ENCODE measurements at regions not wholly inside any gene's neighbourhood (a gene's known extent, or its start where the extent isn't known, plus 50 kb on each side); places are given as distances from the start of the nearest gene placed in this dataset.
"Not testable (repeated sequence)": the region's sequence is repeated elsewhere in the genome, so short reads cannot be mapped to it uniquely, and the experiment has no call there.

DNA sequence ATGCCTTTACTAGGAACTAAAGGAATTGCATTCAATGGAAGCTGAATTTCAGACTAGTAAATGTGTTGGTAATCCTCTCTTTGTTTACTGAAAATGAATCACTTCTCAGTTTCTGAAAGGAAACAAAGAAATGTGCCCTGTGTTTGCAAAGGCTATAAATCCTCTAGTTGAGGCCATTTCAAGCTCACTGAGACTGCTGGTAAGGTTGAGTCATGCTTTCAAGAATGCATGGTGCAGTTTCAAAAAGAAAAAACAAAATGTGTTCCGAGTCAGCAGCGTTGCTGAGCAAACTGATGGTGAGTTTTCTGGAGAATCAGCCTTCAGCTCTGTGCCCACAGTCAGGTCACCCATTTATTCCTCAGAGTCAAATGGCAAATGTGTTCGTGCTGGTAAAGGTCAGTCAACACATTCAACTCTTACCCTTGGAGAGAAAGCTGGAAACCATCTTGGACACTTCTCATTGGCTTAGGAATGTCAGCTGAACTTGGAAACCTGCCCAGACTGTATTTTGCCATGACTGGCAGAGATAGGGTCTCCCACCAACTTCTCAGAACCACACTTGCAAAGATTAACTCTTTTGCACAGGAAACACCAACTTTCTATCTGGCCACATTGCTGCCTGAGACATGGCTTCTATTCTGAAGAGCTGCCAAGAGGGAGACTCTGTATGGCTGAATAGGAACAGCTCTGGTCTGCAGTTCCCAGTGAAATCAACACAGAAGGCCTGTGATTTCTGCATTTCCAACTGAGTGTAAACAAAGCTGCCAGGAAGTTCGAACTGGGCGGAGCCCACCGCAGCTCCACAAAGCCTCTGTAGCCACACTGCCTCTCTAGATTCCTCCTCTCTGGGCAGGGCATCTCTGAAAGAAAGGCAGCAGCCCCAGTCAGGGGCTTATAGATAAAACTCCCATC, 484.4 kb downstream of the ATP23 start:
- peak; percentile 72 for FAIRE-seq

DNA sequence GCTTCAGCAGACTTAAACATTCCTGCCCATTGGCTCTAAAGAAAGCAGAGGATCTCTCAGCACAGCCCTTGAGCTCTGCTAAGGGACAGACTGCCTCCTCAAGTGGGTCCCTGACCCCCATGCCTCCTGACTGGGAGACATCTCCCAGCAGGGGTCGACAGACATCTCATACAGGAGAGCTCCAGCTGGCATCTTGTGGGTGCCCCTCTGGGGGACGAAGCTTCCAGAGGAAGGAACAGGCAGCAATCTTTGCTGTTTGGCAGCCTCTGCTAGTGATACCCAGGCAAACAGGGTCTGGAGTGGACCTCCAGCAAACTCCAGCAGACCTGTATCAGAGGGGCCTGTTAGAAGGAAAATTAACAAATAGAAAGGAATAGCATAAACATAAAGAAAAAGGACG, 485.1 kb downstream of the ATP23 start:
- not testable (repeated sequence) for FAIRE-seq

DNA sequence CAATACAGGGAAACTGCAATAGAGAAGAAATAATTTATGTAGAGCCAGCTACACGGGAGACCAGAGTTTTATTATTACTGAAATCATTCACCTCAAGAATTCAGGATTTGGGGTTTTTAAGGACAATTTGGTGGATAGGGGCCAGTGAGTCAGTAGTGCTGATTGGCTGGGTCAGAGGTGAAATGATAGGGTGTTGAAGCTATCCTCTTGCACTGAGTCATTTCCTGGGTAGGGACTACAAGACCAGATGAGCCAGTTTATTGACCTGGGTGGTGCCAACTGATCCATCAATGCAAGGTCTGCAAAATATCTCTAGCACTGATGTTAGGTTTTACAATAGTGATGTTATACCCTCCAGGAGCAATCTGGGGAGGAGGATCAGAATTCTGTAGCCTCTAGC, 486.3 kb downstream of the LRIG3 start:
- no peak for FAIRE-seq

DNA sequence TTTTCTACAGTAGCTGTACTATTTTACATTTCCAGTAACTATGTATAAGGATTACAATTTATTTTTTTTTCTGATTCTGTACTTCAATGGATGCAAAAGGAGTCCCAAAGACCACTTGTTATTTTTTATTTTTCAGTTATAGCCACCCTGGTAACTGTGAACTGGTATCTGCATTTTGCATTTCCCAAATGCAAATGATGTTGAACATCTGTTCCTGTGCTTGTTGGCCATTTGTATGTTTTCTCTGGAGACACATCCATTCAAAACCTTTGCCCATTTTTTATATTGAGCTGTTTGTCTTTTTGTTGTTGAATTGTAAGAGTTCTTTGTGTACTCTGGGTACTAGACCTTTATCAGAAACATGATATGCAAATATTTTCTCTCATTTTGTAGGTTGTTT, 485.6 kb downstream of the LRIG3 start:
- FAIRE-seq = no peak

DNA sequence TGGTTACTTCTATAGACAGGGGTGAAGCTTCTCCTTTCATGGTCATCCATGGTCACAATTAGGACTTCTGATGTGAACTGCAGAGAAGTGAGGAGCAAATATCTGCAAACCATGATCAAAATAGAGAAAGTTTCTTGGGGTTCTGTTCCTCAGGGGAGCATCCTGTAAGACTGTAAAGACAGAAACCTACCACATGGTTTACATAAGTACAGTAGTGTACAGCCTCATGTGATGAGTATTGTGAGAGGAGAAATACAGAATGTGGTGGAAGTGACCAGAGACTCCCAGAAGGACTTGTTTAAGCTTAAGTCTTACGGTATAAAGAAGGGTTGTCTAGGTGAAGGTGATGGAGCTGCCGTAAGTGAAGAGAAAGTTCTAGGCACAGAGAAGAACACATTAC, 484.7 kb downstream of the LRIG3 start:
- no peak for FAIRE-seq

DNA sequence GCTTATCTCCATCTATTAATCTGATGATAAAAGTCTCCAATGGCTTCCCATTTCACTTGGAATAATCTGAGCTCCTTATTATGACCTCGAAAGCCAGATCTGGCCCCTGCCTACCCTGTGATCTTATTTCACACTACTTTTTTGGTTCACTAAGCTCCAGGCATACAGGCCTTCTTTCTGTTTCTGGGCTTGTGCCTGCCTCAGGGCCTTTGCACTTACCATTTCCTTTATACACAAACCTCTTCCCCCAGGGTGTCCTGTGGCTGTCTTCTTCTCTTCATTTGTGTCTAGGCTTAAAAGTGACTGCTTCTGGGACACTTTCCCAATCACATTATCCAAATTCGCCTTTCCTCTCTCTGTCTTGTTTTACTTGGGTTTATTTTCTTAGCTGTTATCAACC, 478.8 kb downstream of the LRIG3 start:
- no peak for FAIRE-seq

DNA sequence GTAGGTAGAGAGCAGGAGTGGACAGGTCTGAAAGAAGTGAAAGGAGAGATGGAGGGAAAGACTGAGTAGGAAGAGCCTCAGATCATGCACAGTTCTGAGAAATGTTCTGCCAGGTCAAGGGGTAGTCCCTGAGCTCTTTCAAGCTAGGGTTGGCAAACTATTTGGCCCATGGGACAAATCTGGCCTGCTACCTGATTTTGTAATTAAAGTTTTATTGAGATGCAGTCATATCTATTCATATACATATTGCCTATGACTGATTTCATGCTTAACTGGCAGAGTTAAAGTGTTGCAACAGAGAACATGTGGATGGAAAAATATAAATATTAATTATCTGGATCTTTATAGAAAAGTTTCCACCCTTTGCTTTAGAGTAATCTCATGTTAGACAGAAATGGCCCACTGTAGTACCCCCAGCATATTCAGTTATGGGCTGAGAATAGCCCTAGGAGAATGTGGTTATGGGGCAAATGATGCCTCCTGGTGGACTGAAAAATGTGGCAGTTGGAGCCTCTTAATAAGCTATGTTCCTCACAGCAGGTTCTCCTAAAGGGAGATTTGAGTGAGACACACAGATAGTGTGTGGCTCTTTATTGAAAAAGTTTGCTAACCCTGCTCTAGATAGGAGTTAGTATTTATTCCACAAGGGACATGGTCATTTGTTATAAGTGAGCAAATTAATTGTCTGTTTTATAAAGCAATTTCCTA, 476.9 kb downstream of the LRIG3 start:
- no peak for FAIRE-seq

DNA sequence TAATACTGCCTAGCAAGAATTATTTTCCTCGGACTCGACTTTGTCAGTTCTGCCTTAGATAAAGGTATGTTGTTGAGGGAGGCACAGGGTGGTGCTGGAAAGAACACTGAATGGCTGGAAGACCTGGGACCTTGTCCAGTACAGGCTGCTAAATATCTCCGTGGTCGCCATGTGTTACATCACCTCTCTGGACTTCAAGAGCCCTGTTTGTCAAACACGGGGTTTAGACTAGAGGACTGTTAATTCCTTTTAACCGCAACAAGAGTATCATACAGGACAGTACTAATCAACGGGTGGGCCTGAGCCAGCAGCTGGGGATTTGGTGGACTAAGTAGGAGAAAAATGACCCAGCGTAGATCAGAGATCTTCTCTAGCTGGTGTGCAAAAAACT, 476.3 kb downstream of the LRIG3 start:
- FAIRE-seq = no peak

DNA sequence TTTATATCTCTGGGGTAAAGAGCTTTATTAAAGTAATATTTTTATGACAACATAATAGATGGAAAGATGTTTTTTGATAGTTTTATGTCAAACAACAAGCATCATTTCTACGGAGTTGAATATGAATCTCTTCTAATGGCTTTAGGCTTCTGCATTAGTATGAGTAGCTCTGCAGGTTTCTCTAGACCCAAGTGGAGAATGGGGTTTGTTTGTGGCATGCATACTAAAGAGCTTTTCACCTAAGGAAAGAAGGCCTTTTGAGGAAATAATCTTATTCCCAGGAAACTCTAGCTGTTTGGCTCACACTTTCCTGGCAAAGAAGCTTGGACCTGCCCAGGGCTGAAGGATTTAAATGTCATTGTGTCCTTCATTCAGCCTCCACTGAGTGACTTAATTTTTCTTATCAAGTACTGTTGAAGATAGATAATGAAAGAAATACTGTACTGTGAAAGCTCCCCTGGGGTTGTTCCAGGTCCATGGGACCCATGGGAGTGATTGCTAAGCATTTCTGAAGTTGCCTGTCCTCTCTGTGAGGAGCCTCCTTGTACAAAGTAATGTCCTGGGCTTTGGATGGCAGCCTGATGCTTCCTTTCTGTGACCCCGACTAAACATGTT, 469.3 kb downstream of the LRIG3 start:
- FAIRE-seq = no peak

DNA sequence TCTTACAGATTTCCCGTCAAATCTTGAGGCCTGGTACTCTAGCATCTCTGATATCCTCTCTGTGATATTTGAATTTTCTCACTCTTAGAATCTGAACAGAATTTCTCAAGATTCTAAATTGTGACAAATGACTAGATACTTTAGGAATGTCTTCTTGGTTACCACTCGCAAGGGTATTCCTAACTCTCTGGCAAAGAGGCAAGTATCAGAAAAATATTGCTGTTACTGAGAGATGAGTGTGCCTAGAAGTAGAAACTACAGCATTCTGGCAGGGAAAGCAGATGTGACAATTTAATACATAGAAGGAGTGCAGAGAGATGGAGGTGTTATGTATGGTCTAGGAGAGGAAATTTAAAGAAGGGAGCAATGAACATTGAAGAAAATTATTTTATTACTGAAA, 467.8 kb downstream of the LRIG3 start:
- no peak for FAIRE-seq

DNA sequence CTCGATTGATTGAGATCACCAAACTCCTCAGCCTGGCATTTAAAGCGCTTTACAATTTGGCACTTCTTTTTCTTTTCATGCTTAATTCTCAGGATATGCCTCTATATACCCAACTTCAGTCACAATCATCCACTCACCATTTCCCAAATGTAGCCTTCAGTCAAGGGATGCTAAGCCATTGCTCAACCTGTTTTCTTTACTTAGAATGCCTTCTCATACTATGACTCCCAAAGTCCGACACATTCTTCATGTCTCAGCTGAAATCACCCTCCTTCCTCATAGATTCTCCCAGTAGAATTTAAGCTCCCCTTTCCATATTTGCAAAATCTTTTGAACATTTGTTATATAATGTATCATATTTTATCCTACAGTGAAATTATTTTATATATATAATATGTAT, 467.0 kb downstream of the LRIG3 start:
- FAIRE-seq = no peak

DNA sequence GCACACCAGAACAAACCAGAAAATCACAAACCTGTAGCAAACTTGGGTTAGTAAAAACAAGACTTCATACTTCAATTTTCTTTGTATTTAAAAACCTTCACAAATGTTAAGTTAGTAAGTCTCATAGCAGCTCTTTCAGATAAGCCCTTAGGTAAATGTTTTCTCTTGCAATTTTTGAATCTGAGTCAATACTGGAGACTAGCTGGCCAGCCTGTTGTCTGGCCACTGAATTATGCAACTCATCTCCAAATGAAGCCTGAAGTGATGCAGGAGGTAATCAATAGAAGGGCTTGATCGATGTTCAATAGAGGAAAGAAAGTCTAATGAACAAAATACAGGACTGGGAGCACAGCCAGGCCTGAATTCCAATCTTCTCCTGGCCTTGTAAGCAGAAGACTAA, 465.2 kb downstream of the LRIG3 start:
- FAIRE-seq = no peak

DNA sequence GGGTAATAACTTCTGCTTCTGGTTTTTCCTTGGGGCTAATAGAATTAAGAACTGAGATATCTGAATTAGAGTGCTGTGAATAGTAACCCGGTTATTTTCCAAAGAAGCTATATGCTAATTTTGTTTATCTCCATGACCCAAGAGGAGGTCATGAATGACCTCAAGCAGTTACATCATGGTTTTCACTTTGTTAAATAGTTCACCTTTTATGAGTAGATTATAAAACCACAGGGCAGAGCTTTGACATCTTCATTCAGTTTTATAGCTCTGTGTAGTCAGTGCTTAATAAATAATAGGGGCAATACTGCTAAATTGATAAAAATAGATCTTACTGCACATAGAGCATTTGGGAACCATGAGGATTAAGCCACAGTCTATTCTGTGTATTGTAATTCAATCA, 462.2 kb downstream of the LRIG3 start:
- FAIRE-seq = no peak

DNA sequence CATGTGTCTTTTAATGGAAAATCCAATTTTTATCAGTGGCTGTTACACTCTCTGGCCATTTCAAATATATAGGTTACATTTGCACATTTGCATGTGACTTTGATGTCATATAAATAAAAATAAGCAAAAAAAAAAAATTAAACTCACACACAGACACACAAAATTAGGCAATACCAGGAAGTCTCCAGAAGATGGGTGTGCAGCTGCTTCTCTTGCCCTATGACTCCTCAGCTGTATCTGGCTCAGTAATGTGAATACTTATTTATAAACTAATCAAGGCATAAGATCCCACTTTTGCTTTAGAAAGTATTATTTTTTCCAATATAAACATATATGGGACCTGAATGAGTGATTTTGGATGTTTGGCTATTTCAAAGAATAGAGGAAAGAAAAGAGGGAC, 461.1 kb downstream of the LRIG3 start:
- FAIRE-seq = no peak

DNA sequence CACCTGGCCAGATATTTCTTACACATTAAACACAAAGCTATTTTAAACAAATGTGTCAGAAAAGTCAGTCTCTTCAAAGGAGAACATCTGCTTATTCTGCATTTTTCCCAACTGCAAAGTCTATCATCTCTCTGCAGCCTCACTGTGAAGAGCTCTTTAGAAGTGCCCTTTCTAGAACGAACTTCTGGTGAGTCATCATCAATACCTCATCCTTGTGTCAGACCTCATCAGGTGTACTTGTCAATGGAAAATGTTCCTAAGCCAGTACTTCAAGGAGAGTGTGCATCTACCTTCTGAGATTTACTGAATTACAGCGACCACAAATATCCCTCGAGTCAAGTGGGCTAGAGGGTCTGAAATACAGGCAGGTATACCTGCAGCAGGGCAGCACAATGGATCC, 457.3 kb downstream of the LRIG3 start:
- no peak for FAIRE-seq

DNA sequence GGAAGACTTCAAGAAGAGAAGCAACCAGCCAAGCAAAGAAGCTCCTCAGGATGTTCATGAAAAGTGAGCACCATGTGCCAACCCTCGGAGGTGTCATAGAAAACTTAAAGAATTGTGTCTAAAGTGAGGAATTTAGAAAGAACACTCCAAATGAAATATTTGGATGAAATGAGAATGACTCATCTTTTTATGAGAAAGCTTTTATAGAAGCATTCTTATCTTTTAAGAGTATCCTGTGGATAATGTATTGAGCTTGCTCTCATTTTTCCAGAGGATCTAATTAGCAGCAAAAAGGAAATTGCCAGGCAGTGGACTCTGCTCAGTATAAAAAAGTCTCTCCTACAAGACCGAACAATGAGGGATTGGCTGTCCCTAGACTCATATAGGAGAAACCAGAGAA, 454.9 kb downstream of the LRIG3 start:
- FAIRE-seq = no peak

DNA sequence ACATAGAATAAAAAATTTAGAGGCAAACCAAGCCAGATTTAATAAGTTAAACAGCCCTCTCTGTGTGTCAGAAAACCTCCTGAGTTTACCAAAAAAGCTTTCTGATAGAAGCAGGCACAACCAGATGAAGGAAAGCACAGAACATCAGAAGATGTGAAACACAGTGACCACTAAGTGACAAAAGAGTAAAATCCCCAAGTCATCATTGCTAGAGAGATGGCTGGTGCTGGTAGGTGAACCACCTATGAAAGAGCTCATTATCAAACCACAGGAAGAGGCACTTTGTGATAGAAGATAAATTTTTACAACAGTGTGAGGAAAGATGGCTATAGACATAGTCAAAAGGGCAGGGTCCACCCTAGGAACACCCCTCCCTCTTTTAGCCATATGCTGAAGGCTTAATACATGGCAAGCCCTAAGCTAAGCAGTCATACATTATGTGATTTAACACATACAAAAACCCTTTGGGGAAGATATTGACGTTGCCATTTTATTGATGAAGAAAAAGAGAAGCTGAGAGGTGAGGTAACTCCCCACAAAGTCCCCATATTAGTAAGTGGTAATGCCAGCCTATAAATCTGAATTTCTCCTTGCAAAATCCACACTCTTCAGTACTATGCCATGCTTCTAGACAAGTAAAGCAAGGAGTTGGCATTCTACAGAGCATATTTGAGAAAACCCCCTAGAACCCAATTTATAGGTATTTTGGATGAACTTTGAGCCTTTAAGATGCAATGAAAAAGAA, 449.9 kb downstream of the LRIG3 start:
- no peak for FAIRE-seq

DNA sequence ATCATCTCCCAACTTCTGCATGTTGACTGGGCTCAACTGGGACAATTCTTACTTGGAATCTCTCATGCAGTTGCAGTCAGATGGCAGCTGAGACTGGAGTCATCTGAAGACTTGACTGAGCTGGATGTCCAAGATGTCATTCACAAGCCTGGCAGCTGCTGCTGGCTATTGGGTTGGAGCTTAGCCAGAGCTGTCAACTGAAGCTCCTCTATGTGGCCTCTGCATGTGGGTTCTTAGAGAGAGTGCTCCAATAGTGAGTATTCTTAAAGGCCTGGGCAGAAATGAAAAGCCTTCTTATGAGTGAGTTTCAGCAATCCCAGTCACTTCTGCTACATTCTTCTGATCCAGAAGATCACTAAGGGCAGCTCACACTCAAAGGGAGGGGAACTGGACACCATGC, 440.9 kb downstream of the LRIG3 start:
- no peak for FAIRE-seq

DNA sequence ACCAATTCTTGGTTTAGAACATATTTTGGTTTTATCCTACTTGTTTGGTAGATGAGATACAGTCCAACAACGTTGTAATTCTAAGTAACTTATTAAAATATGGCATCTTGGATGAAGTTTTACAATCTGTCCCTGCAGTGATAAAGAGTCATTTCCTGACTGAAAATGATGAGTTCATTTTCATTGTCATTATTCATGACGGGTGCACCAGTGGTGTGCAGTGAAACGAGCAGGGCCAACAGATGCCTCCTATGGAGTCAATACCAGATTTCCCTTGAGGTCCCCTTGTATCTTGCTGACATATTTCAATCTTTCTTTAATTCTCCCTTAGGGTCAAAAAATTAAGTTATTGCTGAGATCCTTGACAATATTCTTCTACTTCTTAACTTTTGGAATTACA, 438.5 kb downstream of the LRIG3 start:
- no peak for FAIRE-seq

DNA sequence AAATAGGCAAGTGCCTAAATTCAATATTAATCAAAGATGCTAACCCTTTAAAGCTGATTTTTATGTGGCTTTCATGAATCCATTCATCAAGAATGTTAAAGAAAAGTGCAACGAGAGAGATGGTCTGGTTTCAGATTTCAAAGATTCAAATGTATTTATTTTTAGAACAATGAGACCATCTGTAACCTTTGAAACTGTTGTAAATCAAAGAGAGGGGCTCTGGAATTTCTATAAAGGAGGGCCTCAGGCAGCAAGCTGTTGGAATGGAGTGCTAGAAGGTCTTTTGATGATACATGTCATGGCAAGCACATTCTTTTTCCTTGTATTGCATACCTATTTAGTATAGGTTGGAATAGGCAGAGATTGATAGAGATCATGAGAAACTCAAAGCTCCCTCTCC, 433.0 kb downstream of the LRIG3 start:
- no peak for FAIRE-seq

DNA sequence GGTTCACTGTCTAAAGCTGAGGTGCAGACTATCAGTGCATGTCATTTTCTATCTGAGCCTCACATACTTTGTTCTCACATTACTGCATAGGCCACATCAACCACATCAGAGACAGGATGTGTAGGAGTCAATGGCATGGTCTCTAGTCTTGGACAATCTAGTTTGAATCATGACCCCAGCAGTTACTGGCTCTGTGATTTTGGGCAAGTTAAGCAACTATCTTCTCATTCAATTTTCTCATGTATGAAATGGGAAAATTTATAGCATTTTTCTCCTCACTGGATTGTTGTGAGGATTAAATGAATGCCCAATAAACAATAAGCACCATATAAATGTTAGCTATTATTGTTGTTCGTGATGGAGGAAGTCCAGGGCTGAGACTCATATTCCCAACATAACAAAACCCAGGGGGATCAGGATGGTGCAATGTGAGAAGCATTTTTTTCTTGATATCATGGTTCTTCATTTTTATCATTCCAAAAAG, 432.6 kb downstream of the LRIG3 start:
- FAIRE-seq = no peak

DNA sequence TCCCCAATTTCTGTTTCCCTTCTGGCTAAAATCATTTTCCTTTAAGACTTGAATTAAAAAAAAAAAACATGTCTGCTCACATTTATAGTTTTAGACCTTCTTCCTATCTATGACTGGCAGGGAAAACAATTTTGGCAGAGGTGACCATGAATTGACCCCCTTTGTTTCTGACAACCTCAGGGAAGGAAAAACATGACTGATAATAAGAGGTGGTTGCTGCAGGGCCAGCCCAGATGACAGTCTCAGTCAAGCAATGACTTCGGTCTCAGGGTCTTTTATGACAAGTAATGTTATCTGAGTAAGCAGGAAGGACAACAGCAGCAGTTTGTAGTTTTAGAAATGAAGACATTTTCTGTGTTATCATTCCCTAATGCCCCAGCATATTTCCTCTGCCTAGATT, 430.9 kb downstream of the LRIG3 start:
- FAIRE-seq = no peak

DNA sequence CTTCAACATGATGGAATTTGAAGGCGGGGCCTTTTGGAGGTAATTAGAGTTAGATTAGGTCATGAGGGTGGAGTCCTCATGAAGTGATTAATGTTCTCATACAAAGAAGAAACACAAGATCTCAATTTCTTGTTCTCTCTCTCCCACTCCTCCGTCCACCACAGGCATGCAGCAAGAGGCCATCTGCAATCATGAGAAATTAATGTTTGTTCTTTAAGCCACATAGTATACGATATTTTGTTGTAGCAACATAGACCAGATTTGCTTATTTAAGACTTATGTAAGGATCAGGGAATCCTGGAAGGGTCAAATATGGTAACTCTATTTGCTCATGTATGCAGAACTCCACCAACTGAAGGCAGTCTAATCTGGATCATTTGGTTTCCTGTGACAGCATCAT, 429.0 kb downstream of the LRIG3 start:
- no peak for FAIRE-seq

Data from endometrium (tissue), 2 donors.